GM19438 (cell line): ENCODE measurements at regions not wholly inside any gene's neighbourhood (a gene's known extent, or its start where the extent isn't known, plus 50 kb on each side); places are given as distances from the start of the nearest gene placed in this dataset.
"Not testable (repeated sequence)": the region's sequence is repeated elsewhere in the genome, so short reads cannot be mapped to it uniquely, and the experiment has no call there.

Experiments used
- ATAC-seq: cut with Tn5 transposase; IDR thresholded peaks from one replicate; pipeline ENCODE4 v1.9.1; 2021; ENCODE audit warnings: low read depth; ENCODE audit not compliant: unreplicated experiment

DNA sequence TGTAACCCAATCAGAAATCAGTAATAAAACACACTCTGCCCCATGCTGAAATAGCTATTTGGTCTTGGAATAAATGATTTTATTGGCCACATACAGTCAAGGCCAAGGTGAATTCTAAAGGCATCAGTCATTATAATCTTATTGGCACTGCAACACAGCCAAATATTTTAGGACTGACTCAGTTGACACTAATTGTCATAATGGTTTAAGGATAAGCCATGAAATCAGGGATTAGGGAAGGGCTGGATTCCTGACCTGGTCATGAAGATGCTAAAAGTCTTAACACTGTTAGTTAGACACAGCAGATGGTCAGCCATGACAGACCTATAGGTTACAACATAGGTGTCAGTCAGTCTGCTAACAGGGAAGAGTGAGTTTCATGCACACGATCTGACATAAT lies 330.3 kb upstream of the NPSR1 start:
- ATAC-seq = no peak

DNA sequence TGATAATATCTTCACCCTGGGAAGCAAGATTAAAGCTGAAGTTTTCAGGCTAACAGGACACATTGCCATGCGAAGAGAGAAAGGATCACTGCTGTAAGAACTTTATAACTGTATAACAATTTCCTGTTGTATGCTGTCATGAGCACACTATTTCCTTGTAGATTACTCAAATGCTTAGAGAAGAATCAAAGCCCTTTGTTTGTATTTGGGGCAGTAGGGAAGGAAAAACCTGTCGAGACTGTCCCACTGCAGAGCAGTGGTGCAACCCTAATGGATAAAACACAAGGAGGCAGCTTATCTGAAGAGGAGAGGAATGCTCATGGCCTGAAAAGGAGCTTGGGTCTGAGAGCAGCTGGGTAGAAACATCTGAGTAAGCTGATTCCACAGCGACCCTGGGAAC lies 327.7 kb upstream of the NPSR1 start:
- ATAC-seq = no peak

DNA sequence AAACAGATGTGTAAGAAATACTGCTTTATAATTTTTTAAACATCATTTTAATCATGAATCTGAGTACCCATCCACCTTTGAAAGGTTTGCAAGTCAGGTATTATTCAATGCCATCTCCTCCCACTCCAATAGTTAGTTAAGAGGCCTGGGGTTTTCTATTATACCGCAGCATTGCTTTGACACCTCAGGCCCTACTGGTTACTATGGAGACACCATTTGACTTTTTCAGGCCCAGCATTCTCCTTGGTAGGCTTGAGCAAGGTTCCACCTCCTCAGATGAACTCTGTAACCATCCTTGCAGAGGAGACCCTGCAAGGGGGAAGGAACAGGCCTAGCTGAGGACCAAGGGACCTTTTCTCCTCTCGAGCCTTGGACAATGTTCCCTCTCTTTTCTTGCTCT lies 326.9 kb upstream of the NPSR1 start:
- no peak for ATAC-seq

DNA sequence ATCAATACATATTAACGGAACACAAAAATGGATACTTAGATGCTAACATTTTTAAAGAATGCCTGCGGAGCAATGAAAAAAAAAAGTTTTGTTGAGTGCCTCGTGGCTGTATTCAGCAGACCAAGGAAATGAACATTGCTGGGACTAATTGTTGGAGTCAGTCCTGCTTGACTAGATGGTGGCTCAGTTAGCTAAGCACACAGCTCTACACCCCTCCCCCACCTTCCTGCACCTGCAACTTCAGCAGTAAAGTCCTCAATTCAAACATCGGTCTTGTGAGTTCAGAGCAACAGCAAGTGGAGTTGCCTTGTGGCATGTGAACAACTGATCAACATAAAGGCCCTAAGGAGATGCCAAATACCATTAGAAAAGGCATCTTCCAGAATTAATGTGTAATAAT lies 326.0 kb upstream of the NPSR1 start:
- no peak for ATAC-seq

DNA sequence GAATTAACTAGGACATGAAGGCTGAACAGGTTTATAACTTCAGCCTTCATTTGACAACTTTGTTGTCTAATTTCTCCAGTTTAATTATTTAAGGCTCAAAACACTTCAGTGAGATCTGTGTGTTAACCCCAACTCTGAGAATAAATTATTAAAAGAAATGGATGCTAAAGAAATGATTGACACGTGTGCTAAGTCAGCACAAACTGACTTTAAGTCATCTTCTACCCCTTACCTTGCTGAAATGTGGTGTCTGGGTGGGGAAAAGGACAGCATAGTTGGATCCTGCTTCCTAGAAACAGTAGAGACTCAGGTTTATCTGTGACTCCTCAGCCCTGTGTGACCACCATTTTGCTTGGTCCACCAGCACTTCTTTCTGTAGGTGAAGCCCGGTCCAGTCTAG lies 324.8 kb upstream of the NPSR1 start:
- no peak for ATAC-seq

DNA sequence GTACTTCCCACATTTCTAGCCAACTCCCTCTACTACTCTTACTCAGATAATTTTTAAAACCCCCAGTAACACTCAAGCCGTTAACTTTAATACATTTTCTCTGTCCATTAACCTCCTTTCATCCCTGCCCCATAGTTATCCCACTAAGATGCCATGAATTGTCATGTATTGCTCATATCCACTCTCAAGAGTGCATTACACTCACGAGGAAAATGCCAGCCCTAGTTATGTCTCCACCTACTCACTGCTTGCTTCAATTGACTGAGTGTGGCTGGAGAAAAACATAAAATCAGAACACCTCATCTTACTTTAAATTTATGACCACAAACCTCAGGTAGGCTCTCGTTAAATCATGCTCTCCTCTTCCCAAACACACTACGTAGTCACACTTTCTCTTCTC lies 324.1 kb upstream of the NPSR1 start:
- ATAC-seq = no peak

DNA sequence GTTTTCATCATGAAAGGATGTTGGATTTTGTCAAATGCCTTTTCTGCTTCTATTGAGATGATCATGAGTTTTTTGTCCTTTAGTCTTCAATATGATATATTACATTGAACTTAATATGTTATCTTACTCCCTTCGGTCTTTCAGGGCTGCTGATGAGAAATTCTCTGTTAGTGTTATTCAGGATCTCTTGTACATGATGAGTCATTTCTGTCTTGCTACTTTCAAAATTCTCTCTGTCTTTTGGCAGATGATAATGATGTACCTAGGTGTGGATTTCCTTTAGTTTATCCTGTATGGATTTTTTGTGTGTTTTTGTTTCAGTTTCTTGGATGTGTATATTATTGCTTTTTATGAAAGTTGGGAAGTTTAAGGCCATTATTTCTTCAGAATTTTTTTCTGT lies 320.9 kb upstream of the NPSR1 start:
- ATAC-seq = no peak

DNA sequence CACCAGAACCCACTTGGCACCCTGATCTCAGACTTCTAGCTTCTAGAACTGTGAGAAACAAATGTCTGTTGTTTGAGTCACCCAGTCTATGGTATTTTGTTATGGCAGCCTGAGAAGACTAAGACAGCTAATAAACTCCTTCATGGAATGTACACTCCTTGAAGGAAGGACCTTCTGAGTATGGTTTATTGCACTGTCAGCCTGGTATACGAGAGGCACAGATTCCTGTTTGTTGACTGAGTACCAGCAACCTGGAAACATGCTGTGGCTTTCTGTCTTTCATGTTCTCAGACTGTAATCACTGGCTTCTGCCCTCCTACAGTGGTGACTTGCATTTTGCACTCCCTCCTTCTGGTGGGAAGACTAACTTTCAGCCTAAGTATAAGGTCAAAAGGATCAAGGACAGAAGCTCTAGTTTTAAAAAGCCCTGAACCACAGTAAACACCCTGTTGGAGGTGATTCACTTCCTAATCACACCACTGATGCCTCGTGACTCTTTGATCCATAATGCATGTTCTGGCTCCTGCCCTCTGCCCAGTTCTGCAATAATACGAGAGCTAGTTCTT lies 319.0 kb upstream of the NPSR1 start:
- ATAC-seq = no peak

DNA sequence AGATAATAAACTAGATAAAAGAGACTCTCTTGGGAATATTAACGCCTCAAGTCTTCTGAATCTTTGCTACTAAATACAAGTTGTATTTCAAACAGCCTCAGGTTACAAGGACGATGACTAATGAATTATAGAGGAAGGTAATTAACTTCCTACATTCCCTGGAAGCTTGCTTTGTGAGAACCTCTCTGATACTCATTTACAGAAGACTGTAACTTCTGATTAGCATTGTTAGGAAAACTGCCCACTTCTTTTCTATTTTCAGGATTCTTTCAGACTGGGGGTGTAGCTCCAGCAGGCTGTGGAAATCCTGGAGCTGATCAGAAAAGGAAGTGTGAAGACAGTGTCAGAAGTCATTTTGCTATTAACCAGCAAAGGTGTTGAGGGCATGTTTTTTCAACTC lies 316.7 kb upstream of the NPSR1 start:
- no peak for ATAC-seq

DNA sequence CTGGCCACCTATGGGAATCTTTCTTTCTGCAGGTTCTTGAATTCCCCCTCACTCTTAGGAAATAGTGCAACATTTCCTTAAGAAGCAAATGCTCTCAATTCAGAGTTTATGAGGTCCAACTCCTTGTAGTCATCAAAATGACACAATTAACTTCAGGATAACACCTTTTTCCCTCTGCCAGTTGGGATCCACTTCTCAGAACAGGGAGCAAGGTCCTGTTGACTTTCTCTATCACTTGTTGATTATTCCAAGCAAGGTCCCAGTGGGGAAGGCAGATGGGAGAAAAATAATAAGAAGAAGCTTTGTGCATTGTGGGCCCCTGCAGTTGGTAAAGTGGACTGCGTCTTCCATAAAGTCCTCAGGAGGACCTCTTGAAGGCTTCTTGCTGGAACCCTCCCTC lies 315.6 kb upstream of the NPSR1 start:
- ATAC-seq = no peak

DNA sequence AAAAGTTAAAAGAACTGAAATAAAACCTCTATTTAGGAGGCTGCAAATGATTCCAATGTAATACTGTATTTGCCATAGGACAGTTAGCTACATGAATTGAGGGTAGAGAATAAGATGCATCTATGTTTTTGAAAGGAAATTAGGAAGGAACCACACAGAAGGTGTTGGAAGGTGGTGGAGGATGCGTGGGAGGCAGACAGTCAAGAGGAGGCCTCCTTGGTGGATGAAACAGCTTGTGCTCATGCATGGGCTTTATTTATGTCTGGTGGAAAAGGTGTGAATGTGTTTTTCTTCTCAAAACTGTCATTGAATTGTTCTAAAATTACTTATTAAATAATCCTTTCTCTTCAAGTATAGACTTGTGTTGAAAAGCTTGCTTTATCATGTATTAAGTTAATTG lies 314.4 kb upstream of the NPSR1 start:
- no peak for ATAC-seq

DNA sequence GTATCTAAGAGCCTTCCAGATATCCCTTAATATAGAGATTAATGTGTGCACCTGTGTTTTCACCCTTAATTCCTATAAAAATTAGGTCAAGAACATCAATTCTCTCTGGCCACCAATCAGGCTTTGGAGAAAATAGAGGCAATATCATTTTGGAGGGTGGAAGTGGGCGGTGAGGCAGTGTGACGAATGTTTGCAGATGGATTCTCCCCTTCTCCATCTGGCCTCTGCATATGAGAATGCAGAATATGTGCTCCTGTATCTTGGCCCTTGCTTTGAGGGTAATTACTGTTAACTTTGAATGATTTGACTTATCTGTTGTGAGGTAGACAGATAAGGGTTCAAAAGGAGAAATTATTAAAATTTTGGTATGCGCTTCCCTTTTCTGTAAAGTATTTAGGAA lies 304.0 kb upstream of the NPSR1 start:
- ATAC-seq = no peak

DNA sequence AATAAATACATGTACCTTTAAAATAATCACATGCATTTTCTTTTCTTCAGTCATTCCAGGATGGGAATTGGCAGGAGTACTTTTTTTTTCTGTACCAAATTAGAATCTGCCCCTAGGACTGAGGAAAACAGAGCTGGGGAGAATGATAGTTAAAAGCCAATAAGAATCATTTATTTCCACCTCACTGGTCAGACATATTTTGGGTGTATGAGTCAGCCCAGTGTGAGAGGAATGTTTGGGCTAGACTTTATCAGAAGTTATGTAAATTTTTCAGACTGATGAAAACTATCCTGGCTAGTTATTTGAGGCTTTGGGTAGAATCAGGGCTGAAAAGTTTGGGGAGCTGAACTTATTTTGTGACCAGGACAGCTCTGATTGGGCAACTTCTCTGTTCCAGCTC lies 303.1 kb upstream of the NPSR1 start:
- no peak for ATAC-seq

DNA sequence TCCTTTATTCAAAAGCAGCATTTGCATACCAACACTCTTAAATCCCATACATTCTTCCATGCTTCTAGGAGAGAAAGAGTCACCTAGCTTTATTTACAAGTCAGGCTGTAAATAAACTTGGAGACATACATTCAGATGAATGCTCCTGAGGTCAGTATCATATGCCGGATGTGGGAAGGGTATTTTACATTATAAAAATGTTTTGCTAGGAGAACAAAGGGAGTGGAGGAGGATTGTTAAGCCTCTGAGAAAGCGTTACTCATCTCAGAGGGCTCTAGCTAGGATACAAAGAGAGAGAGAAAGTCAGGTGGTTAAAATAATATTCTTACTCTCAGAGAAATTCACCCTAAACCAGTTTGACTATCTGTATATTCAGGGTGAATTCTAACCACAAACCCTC lies 300.9 kb upstream of the NPSR1 start:
- ATAC-seq = no peak

DNA sequence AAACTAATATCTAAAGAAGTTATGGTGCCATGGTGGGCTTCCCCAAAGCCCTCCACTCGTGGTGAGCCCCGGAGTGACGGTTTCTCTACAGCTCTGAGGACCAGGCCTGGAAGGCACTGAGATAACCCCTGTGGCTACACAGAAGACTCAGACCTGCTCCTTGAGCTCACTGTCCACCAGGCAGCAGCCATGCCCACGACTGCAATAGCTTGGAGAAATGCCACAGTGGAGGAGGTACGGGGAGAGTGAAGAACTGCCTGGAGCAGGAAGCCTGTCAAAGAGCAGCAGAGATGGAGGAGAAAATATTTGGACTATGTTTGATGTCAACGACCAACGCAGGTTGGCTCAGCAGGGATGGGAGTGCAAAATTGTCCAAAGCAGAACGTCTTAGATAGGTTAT lies 300.1 kb upstream of the NPSR1 start:
- ATAC-seq = no peak

DNA sequence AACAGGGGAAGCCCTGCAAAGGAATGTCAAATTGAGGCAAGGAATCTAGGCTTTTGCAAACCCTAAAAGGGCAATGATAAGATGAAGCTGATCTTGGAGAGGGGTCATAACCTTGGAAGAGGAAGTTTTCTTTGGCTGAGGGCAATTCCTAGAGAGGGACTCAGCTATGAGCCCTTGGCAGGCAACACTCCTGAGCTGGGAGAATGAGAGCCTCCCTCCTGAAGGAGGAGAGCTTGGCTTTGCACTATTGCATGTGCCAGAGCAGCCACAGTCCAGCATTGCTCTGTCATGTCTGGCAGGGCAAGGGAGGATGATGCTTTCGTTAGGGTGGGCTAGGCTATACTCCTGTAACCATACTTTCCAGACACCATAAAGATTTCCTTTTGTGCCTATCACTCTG lies 299.4 kb upstream of the NPSR1 start:
- ATAC-seq = not testable (repeated sequence)

DNA sequence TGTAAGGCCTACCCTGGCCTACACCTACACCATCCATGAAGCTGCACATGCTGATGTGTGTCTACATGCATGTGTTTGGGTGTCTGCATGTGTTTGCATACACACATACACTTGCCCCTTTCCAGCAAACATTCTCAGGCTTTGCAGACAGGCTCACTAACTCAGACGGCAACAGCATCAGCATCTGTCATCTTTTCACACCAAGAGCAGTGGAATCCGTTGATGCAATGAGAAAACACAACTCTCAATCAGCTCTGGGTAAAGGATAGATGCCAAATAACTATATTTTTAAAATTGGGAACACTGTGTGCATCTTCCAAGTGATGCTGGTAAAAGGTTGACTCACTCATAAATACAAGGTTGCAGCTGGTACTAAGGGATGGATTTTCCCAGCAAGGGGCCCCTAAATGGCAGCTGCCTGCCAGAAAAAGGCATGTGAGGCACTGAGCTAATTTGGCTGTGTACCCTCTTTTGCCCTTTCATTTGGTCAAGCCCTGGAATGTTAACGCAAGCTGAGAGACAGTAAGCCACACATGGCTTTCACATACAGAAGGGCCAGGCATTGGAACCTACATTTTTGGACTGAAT lies 296.3 kb upstream of the NPSR1 start:
- ATAC-seq = no peak

DNA sequence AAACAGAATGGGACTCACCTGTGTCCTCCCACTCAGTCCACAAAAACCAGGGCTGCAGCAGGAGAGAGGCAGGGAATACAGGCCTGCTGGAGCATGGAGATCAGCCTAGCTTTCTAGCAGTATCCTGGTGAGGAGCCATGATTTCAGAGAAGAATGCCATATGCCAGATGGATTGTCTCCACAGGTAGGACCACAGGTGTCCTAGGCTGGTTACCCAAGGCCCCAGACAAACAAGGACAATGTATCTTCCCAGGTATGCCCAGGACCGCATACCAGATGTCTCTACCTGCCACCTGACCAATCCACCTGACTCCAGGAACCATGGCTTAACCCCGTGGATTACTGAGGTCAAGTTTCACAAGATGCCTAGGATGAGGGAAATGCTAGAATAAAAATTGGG lies 295.4 kb upstream of the NPSR1 start:
- ATAC-seq = no peak

DNA sequence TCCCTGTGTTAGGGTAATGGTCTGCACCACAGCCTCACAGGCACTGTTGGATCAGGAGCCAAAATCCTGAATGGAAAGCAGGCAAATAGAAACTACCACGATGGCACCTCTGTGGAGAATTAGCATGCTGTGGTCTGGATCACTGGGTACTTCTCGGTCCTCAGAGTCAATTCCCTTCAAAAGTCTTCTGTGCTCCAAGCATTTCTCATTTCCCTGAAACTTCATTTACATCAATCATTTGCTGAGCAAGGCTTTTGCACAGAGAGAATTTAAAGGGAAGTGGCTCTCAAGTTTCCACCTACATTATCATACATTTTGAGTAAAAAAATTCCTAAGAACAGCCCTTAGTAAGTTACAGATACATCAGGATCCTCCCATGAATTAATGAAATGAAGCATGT lies 293.9 kb upstream of the NPSR1 start:
- no peak for ATAC-seq

DNA sequence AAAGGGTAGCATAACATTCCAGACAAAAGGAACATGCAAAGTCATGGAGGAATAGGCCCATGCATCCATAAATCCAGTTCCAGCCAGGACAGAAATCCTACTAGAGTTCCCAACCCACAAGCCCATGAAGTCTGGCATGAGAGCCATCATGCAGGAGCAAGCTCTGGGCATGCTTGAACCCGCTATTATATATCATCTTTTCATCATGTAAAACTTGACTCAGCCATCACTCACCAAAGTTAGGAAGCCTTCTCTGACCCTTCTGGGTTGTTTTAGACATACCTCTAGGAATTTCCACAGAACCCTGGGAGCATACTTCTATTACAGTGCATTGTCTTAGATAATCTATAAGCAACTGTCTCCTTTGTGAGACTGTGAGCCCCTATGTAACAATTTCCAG lies 293.0 kb upstream of the NPSR1 start:
- no peak for ATAC-seq

DNA sequence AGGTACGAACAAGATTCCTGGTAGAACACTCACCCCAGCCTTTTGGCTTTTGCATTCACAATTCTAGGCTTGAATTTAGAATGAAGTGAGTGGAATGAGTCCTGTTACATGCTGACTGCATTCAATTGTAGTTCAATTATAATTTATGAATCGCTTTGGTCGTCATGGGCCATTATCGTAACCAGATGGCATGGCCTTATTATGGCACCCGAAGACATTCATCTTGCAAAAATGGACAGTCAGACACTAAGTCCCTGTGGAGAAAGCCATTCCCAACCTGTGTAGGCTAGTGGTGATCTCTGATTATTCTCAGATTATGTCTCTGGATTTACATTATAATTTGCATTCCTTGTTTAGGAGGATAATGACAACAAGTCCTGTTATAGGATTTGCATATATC lies 292.4 kb upstream of the NPSR1 start:
- no peak for ATAC-seq

DNA sequence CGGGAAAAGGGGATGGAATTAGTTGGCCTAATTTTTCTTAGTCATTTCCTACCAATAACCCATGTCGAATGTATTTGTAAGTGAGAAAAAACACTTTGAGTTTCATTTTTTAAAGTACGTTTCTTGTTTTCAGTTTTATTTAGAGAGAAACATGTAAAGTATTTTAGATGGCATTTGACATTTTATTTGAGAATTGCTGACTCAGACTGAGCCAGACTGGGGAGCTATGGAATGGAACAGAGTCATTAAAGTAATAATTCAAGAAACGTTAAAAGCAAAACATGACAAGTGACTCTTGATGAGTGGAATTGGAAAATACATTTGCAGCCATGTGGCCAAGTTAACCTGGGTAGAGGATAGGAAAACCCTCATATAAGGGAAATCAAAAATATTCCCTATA lies 286.1 kb upstream of the NPSR1 start:
- ATAC-seq = no peak

DNA sequence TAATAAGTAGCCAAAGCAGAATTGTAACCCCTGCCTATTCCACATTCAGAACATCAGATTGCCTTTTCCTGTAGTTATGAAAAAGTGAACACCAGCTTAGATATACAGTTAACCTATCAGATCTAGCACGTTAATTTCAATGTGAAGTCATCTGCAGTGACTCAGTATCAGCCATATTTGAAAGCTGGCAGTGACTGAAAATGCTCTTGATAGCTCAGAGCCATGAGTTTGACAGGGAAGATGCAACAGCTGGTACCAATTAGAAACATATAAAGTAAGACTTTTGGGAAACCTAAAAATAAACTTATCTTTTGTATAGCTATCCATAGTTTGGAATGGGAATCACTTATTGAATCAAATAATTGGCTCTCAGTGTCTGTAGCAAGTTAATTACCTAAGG lies 284.1 kb upstream of the NPSR1 start:
- ATAC-seq = no peak
